ENCODE measurements at regions not wholly inside any gene's neighbourhood (a gene's known extent, or its start where the extent isn't known, plus 50 kb on each side); places are given as distances from the start of the nearest gene placed in this dataset.

- TF ChIP-seq CTCF (IDR thresholded peaks at IDR 0.05): no peak
- no peak for TF ChIP-seq EP300 (IDR thresholded peaks at IDR 0.05)
- no peak for TF ChIP-seq POLR2A (IDR thresholded peaks at IDR 0.05)
Measured at GRCh38 chr9:99383536-99383935, 161.5 kb downstream of the SEC61B start.
